GM10248 (cell line): ENCODE measurements at regions not wholly inside any gene's neighbourhood (a gene's known extent, or its start where the extent isn't known, plus 50 kb on each side); places are given as distances from the start of the nearest gene placed in this dataset.
A peak's percentile ranks its signal among the peaks of the same experiment; 100 is the strongest.
"Not testable (repeated sequence)": the region's sequence is repeated elsewhere in the genome, so short reads cannot be mapped to it uniquely, and the experiment has no call there.

ENCODE experiments used
- CTCF ChIA-PET: fragments of 300-600 bp; sonication (Branson Sonifier 250); formaldehyde crosslinking; extraction: SDS; loops from one replicate; lab custom pipeline; 2021; ENCODE audit warnings: antibody characterized with exemption; lab: Yijun Ruan, JAX
- POLR2A ChIA-PET: fragments of 350-650 bp; sonication (Branson Sonifier 250); formaldehyde crosslinking; extraction: SDS; loops from one replicate; lab custom pipeline; 2020; ENCODE audit warnings: antibody characterized with exemption; lab: Yijun Ruan, JAX
- DNase-seq: peaks from one replicate; pipeline ENCODE4 v3.0.0; 2012; ENCODE audit errors: extremely low spot score
- CTCF ChIP-seq: IDR thresholded peaks from 2 replicates; pipeline ENCODE4 v1.5.1; 2012; ENCODE audit warnings: mild to moderate bottlenecking, low read depth; ENCODE audit errors: extremely low read depth, missing control alignments, control extremely low read depth

DNA sequence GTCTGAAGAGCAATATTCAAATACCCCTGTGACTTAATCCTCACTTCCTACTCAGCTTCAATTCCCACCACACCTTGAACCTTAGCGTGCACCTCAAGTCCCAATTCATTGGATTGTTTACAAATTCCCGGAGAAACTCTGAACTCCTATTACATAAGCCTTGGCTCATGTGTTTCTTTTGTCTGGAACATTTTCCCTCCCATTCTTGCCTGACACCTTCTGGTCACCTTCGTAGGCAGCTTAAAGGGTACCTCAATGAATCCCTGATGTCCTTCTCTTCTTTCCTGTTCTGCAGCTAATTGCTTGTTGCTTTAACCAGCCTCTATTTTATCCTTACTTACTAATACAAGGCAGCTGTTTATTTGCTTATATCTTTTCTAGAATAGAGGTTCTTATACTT lies 85.0 kb upstream of the SEL1L start:
- ChIA-PET POLR2A (no interaction called here), CTCF (interaction anchor here (1.3 to 1.5 kb wide), 2 partner anchors 12 to 18 kb away, joined by 3 read pairs; no protein-coding TSS in a partner anchor)
- TF ChIP-seq CTCF, result no peak
- DNase-seq, result no peak

DNA sequence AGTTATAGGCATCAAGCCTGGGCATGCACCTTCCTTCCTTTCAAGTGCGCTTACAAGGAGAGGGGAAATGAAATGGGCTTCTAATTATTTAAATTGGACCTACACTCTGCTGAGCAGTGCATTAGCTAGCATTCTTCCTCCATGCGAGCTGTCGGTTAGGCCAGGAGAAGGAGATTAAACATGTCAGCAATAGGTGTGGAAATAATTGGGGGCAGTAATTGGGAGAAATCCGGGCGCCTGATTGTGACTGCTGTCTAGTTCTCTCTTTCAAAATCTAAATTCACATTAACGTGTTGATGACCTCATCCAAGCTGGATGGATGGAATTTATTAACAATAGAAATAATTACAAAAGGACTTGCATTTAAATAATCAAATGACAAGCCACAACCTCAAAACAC lies 86.2 kb upstream of the SEL1L start:
- CTCF ChIA-PET, result interaction anchor here (0.8 to 1.5 kb wide), 4 partner anchors 13 to 19 kb away, joined by 3 to 5 read pairs (median 3); no protein-coding TSS in a partner anchor
- no peak for TF ChIP-seq CTCF
- POLR2A ChIA-PET, result no interaction called here
- no peak for DNase-seq

GRCh38 chr14:81623771-81624396 lies 90.2 kb upstream of the SEL1L start:
- POLR2A ChIA-PET, DNase-seq: not testable (repeated sequence)
- CTCF ChIA-PET, result interaction anchor here (1.2 kb wide), 1 partner anchor 10 kb away, joined by 5 read pairs; no protein-coding TSS in a partner anchor

DNA sequence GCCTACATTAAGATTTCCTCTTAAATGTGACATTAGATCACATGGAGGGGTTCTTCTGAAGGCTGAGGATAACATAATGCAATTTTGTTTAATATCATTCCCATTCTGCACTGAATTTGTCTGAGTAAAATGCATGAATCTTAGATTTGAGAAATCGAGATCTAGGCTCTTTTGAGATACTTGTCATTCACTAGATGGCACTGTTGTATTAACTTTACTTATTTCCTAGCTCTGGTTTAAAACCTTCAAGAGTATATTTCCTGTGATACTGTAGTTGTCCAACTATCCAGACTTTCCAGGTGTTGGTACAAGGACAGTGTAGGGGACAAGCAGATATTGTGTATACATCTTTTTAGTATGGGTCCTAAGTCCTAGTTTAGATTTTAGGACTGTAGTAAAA lies 91.7 kb upstream of the SEL1L start:
- peak; percentile 39 for TF ChIP-seq CTCF
- peak; percentile 20 for DNase-seq
- ChIA-PET POLR2A (no interaction called here), CTCF (interaction anchor here (1.0 to 3.0 kb wide), 10 partner anchors 9 to 1839 kb away, joined by 3 to 15 read pairs (median 4); no protein-coding TSS in a partner anchor)

DNA sequence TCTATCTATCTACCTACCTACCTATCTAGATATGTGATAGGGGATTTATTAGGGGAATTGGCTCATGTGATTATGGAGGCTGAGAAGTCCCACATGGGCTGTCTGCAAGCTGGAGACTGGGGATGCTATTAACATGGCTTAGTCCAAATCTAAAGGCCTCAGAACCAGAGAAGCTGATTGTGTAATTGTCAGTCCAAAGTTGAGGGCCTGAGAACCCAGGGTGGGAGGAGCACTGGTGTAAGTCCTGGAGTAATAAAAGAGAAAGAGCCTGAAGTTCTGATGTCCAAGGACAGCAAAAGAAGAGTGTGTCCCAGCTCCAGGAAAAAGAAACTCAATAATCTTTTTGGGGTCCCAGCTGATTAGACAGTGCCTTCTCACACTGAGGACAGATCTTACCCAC lies 98.5 kb upstream of the SEL1L start:
- ChIA-PET CTCF (no interaction called here), POLR2A (no interaction called here)
- no peak for TF ChIP-seq CTCF
- no peak for DNase-seq

- ChIA-PET POLR2A (no interaction called here), CTCF (interaction anchor here (0.9 to 2.2 kb wide), 3 partner anchors 11 to 56 kb away, joined by 3 to 5 read pairs (median 3); no protein-coding TSS in a partner anchor)
- no peak for DNase-seq
- no peak for TF ChIP-seq CTCF
These were observed 99.8 kb upstream of the SEL1L start for GRCh38 chr14:81633496-81633895.

DNA sequence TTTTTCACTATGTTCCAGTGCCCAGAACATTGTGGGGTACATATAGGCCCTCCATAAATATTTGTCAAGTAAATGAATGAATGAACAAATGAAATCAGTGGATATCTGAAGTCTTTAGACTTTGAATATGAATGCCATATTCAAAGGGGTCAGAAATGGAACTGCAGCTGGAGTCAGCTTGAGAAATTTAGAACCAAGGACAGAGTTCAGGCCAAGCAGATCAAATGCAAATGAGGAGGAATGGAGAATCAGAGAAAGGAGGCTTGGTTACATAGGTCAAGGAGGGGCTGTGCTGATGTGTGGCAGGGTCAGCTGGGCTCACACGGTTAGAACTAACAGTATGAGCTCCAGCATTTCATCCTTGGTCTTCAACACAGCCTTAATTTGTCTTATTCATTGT lies 104.0 kb upstream of the SEL1L start:
- ChIA-PET POLR2A (no interaction called here), CTCF (interaction anchor here (1.5 to 4.1 kb wide), 3 partner anchors 12 to 34 kb away, joined by 3 to 15 read pairs (median 3); no protein-coding TSS in a partner anchor)
- no peak for TF ChIP-seq CTCF
- DNase-seq, result no peak
